Neural cell (in vitro differentiated cells): ENCODE measurements at regions not wholly inside any gene's neighbourhood (a gene's known extent, or its start where the extent isn't known, plus 50 kb on each side); places are given as distances from the start of the nearest gene placed in this dataset.

Source experiments
- CTCF ChIP-seq: fragments of 450-650 bp; IDR thresholded peaks from 2 replicates; pipeline ENCODE4 v1.5.1; 2014; ENCODE audit warnings: antibody characterized with exemption, mild to moderate bottlenecking, moderate library complexity; ENCODE audit not compliant: poor library complexity, severe bottlenecking
- EZH2 ChIP-seq: fragments of 200-600, 300-800 bp; shearing (Covaris generic), sonication (generic); IDR thresholded peaks from 2 replicates; pipeline ENCODE4 v1.6.1; 2014; ENCODE audit warnings: antibody characterized with exemption, low read length, borderline replicate concordance, mild to moderate bottlenecking; ENCODE audit not compliant: insufficient read depth, poor library complexity, severe bottlenecking
- MXI1 ChIP-seq: fragments of 450-650 bp; conservative IDR thresholded peaks from 2 replicates; pipeline ENCODE4 v1.6.1; 2014; ENCODE audit warnings: antibody characterized with exemption, mild to moderate bottlenecking; ENCODE audit not compliant: poor library complexity, severe bottlenecking
- POLR2AphosphoS5 ChIP-seq: IDR thresholded peaks from 2 replicates; pipeline ENCODE4 v1.6.1; 2012
- RAD21 ChIP-seq: fragments of 450-650 bp; conservative IDR thresholded peaks from 2 replicates; pipeline ENCODE4 v1.6.1; 2014; ENCODE audit warnings: antibody characterized with exemption, mild to moderate bottlenecking, moderate library complexity
- REST ChIP-seq: IDR thresholded peaks from 2 replicates; pipeline ENCODE4 v1.6.1; 2012; ENCODE audit warnings: borderline replicate concordance
- SMC3 ChIP-seq: fragments of 450-650 bp; conservative IDR thresholded peaks from 2 replicates; pipeline ENCODE4 v1.6.1; 2014; ENCODE audit warnings: antibody characterized with exemption, mild to moderate bottlenecking, moderate library complexity; ENCODE audit not compliant: poor library complexity
- TAF1 ChIP-seq: IDR thresholded peaks from 2 replicates; pipeline ENCODE4 v1.6.1; 2012; ENCODE audit warnings: low read depth

- TF ChIP-seq SMC3, result no peak
- TF ChIP-seq CTCF, result no peak
- no peak for TF ChIP-seq EZH2
- TF ChIP-seq RAD21, result no peak
- no peak for TF ChIP-seq TAF1
- TF ChIP-seq REST, result no peak
- TF ChIP-seq MXI1, result no peak
- TF ChIP-seq POLR2AphosphoS5, result no peak
Observed at GRCh38 chr10:120162471-120162870, 269.9 kb downstream of the SEC23IP start.
